Fibroblast of gingiva (primary cell): ENCODE measurements at regions not wholly inside any gene's neighbourhood (a gene's known extent, or its start where the extent isn't known, plus 50 kb on each side); places are given as distances from the start of the nearest gene placed in this dataset.
"Not testable (repeated sequence)": the region's sequence is repeated elsewhere in the genome, so short reads cannot be mapped to it uniquely, and the experiment has no call there.

Source experiments
- DNase-seq: peaks from one replicate; pipeline ENCODE4 v3.0.0-alpha.2; 2011; ENCODE audit warnings: low read depth

DNA sequence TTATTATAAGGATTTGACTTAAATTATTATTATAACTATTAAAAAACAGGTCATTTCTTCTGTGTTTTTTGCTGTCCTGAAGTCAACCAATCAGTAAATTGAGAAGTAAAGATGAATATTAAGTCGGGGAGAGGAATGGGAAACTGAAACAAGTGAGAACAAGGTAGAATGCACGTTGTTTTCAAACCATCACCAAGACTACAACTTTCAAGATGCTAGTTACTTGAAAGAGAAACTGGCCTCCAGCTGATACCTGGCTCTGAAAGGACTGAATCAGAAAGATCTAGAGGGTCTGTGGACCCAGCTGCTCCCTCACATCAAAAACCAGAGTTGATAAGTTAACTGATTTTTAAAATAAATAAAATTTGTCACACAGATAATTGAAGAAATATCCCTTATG, 1301.5 kb upstream of the ATXN8OS start:
- no peak for DNase-seq

- DNase-seq, result no peak
Observed at GRCh38 chr13:68784275-68784674, 1323.4 kb upstream of the ATXN8OS start.

DNA sequence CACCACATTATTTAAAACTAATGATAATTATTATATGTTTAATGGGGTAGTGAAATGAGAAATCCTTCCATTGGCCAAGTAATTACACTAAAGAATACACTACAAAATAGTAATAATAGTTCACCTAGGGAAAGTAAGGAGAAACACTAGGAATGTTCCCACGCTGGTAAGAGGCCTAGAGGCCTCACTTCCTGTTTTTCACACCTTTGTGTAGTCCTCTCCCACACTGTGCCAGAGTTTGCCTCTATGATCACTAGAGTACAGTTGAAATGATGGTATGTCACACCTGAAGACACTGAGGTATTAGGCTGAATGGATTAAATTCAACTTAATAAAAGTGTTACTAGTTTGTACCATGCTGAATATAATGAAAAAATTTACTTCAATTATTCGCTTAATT, 1348.0 kb upstream of the ATXN8OS start:
- DNase-seq, result no peak

GRCh38 chr13:68749796-68750195, 1357.8 kb upstream of the ATXN8OS start:
- DNase-seq, result no peak

- no peak for DNase-seq
Observed at GRCh38 chr13:68748038-68748437, 1359.6 kb upstream of the ATXN8OS start.

DNA sequence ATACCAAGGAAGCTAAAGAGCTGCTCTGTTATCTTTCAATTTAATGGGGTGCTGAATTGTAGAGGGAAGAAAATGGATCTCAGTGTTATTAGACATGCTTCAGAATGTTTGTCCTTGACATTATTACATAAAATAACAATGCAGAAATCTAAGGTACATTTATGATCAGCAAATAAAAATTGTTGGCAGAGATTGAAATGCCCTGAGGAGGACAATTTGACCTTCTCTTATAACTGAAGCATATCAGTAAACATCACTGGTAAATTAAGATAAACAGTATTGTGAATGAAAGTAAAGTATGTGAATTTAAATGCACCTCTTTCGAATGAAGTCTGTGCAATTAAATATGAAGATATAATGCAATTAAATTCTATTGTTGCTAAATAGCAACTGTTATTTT, 1362.1 kb upstream of the ATXN8OS start:
- no peak for DNase-seq

DNA sequence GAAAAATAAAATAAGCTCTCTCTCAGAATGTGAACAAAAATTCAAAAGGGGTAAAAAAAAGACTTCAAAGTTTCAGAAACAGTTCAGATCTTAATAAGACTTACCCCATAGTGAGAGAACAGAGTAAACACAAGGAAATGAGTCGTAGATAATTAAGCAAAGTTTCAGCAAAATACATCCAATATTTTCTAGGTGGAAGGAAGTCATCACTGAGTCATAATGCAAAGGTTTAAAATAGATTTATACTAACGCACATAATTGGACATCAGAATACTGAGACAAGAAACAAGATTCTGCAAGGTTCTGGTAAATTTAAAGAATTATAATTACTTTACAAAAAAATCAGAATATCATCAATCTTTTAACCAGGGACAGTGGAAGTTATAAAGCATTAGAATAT, 1370.7 kb upstream of the ATXN8OS start:
- no peak for DNase-seq

- no peak for DNase-seq
Observed at GRCh38 chr13:68727798-68728197, 1379.8 kb upstream of the ATXN8OS start.

DNA sequence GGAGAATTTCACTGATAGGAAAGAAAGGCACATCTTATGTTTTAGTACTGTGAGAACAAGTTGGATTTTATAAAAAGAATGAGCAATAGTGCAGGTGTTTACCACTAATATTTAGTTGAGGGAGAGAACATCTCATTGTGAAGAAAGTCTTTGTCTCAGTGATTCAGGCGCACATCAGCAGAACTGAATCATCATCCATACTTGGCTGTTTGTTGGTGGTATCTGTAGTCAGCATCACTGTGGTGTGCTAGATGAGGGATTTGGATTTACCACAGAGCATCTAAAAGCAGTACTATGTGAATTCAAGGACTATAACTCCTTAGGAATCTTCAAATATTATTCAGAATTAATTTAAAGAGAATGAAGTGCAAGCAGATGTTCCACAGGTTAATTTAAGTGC, 1380.5 kb upstream of the ATXN8OS start:
- DNase-seq, result no peak

GRCh38 chr13:68719815-68720214, 1387.8 kb upstream of the ATXN8OS start:
- DNase-seq, result no peak

GRCh38 chr13:68715651-68716050, 1392.0 kb upstream of the ATXN8OS start:
- no peak for DNase-seq

GRCh38 chr13:68714292-68714691, 1393.3 kb upstream of the ATXN8OS start:
- DNase-seq, result no peak

DNA sequence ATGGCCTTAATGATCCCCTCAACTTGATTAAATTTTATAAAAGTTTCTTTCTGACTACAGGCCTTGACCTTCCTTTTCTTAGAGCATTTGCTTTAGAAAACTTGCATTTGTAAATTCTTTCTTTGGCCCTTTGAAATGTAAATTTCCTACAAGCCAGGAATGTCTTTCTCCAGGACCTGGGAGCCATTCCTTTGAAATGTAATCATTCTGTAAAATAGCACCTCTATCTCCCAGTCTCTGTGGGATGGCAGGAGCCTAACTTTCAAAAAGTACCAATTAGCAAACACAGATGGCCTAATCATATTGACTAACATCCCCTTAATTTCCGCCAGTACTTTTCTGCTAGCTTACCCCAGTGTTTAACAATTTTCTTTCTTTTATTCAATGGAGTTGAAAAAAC, 1394.2 kb upstream of the ATXN8OS start:
- DNase-seq, result no peak

DNA sequence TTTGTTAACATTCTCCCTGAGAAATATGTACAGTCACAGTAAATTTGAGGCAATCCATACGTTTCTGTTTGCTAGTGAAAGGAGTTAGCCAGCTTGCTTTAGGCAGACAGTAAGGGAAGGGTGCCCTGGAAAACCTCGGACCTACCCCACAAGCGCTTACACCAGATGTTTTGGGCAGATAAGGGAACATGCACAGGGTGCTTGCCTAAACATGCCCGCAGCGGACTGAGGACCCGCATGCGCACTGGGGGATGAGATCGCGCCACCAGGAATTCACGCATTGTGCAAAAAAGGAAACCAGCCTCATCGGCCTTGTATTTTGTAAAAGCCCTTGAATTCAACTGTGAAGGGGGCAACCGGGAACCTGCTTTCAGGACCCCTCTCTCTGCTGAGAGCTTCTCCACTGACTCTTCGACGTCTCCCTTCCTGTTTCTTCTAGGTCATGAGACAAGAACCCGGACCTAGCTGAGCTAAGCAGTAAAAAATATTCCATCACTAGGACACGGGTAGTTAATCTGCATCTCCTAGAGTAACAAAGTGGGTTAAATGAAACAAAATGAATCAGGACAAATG, 1399.2 kb upstream of the ATXN8OS start:
- DNase-seq, result no peak

DNA sequence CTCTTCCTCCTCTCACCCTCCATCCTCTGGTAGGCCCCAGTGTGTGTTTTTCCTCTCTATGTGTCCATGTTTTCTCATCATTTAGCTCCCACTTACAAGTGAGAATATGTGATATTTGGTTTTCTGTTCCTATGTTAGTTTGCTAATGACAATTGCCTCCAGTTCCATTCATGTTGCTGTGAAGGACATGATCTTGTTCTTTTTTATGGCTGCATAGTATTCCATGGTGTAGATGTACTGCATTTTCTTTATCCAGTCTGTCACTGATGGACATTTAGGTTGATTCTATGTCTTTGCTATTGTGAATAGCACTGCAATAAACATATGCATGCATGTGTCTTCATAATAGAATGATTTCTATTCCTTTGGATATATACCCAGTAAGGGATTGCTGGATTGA, 1401.6 kb upstream of the ATXN8OS start:
- DNase-seq, result not testable (repeated sequence)

DNA sequence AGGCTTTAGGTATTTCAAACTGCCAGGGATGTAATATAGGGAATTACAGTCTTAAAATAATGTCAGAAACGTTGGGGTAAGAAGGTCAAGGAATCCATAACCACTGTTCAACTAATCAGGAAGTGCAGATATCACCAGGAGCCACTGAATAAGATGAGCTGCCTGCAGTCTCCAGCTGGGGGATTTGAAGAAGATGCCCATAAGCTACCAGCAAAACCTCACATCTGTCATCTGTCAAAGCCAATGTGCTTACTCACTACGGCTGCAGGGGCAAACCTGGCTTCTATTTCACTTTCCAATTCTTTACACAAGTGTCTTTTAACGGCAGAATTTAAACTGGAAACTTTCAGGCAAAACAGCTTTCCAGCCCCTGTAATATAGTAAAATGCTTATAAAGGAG, 1410.1 kb upstream of the ATXN8OS start:
- DNase-seq, result no peak

DNA sequence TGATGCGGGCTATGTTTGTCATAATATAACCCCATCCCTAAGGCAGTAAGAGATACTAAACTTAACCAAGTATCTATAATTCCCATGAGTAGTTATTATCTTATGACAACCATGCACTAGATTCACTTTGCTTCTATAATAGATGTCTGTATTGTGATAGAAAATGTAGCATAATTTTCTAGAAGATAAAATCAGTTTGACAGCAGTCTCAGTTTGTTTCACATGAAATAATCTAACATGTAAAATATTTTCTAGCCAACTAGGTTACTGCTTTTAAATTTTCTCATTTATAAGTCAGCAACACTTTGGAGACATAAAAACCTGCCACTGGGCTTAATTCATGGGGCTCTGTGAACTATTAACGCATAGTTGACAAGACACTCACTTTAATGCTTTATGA, 1410.7 kb upstream of the ATXN8OS start:
- DNase-seq, result no peak

GRCh38 chr13:68692049-68692448, 1415.6 kb upstream of the ATXN8OS start:
- DNase-seq, result no peak

GRCh38 chr13:68690567-68690966, 1417.1 kb upstream of the ATXN8OS start:
- DNase-seq, result no peak

DNA sequence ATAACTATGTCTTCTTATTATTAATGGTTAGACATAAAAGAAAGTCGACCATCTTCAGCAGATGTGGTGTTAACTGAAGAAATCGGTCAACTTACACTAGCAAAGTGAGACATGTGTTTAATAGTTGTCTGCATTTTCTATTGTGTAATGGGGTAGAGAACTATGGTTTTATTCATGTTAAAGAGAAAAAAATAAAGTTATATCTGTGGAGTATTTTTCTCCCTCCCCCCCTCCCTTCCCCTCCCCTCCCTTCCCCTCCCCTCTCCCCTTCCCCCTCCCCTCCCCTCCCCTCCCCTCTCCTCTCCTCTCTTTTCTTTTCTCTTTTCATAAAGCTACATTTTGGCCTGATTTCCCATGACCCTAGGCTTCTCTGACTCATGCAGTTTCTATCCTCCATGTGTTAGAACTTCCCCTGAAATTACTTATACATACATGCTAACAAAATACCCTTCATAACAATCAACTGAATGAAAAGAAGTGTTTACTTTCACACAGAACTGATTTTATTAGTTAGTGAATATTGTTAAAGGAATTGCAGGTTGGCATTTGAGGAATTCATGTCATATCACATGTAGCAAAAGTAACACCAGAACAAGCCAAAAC, 1431.0 kb upstream of the ATXN8OS start:
- no peak for DNase-seq

DNA sequence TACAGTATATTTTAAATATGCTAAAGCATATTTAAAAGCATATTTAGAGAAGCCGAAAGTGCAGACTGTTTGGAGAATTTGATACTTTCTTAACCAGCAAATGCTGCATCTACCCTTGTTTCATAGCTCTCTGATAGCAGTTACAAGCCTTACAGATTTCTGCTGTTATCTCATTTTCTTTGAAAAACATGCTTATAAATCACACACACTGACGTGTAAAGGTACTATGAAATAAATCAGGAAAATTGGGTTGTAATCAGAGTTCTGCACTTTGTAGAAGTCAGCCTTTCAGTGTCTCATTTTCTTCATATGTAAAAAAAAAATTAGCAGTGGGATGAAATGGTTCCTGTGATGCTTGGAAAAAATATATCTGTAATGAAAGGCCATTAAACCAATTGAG, 1432.4 kb upstream of the ATXN8OS start:
- no peak for DNase-seq

DNA sequence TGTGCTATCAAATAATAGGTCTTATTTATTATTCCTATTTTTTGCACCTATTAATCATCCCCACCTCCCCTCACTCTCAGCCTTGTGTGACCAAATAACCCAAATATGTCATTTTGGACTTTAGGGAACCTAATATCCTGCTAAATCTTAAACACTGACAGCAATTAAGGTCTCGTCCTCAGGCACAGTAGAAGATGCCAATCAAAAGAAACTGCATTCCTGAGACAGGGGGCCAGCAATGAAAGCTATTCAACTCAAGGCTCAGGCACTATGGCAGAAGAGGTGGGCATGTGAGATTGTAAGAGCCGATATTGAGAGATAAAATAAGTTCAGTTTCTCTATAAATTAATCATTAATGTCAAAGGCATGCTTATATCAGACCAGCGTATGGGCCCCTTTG, 1437.7 kb upstream of the PCDH9 start:
- DNase-seq, result no peak

DNA sequence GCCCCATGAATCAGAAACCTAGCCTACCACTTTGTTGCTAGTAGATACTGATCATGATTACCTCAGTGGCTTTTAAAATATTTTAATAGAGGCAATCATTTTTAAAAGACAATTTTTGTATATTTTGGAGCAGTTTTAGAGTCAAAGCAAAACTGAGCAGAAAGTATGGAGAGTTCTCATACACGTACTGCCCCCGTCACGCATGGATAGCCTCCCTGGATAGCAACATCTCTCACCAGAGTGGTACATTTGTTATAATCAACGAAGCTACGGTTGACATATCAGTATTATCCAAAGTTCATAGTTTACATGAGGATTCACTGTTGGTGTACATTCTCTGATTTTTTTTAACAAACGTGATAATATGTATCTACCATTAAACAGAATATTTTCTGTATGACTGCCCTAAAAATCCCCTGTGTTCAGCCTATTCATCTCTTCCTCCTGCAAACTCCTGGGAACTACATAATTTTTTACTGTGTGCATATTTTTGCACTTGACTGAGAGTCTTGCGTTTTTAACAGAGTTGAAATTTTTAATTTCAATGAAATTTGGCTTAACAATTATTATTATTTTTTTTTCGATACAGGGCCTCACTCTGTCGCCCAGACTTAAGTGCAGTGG, 1436.8 kb upstream of the PCDH9 start:
- DNase-seq, result no peak

- DNase-seq, result no peak
Observed at GRCh38 chr13:68645814-68646213, 1415.7 kb upstream of the PCDH9 start.
